Spinal cord (tissue), 1 donor: ENCODE measurements at regions not wholly inside any gene's neighbourhood (a gene's known extent, or its start where the extent isn't known, plus 50 kb on each side); places are given as distances from the start of the nearest gene placed in this dataset. TPM values are rescaled to one million over a fixed set of nuclear protein-coding genes. Genes with fewer than 3 reads are reported as not detected.

Source experiments
- small RNA-seq: library from RNA; depleted of rRNA; stranded (forward); fragments of <200 nt; gene quantifications from one replicate; pipeline ENCODE3, GENCODE V24; 2014; ENCODE audit warnings: low replicate concordance

Small RNA genes lying in the stretch of these regions (small RNA-seq; reads per million reads assigned to genes)
- gene AL451105.1, result not detected
